HG03025 (cell line): ENCODE measurements at regions not wholly inside any gene's neighbourhood (a gene's known extent, or its start where the extent isn't known, plus 50 kb on each side); places are given as distances from the start of the nearest gene placed in this dataset.

Experiments
- ATAC-seq: cut with Tn5 transposase; IDR thresholded peaks from one replicate; pipeline ENCODE4 v1.9.1; 2021; ENCODE audit warnings: mild to moderate bottlenecking, moderate library complexity; ENCODE audit not compliant: unreplicated experiment, low FRiP score

DNA sequence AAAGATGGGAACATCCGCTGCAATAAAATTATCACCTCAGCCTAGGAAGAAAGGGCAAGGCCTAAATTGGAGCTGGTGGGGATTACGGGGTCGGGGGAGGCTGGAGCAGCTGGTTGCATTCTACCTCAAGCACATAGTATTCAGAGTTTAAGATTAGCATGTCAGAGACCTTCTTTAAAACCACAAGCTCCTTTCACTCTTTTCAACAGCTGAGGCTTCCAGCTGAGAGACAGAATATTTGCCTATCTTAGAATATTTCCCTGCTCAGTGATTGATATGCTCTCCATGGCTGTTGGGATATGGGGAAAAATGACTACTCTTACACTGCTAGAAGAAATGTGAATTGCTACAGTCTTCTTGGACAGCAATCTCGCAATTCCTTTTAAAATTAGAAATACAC is 248.6 kb downstream of the TBX15 start:
- no peak for ATAC-seq

DNA sequence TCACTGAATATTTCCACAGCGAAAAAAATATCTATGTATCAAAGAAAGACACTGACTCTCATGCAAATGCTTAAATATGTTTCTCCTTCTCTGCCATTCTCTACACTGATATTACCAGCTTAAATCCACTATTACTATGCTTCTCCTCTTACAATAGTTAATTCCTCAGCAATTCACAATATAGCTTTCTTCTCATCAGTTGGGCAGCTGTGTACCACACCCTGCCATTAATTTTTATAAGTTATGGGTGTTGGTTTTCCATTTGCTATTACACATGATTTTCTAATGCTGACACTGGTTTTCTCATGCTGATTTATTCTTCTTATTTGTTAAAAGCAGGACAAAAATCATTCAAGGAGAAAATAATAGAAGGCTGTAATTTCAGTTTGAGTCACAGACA is 251.8 kb downstream of the TBX15 start:
- no peak for ATAC-seq

DNA sequence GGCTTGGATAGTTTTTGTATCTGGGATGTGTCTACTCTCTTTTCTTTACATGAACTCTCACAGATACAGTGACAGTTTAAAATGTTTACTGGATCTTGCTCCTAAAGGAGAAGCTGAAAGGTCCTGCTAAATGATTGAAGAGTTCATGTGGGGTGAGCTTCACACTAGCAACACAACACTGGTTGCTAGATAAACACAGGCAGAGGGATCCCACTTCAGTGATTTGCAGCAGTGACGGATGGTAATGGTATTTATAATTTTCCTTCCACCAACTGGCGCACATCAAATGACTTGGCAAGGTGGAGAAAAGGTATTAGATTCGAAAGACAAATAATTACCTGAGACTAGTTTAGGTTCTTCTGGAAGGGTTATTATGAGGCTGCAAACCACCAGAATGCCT is 270.2 kb downstream of the TBX15 start:
- no peak for ATAC-seq

DNA sequence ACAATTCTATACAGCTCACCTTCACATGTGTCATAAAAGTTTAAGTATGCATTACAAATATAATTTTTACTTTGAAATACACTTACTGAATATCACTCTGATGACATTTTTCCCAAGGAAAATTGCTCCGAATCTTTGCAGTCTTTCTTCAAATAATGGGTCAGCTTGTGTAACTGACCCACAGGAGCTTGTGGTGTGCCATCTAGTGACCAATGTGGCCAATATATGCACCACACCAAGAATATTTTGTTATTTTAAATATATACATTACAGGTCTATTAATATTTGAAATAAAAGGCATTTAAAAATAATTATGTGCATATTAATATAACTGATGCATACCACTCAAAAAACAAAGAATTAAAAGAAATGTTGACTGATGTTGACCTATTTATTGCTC is 271.4 kb downstream of the TBX15 start:
- ATAC-seq: no peak

DNA sequence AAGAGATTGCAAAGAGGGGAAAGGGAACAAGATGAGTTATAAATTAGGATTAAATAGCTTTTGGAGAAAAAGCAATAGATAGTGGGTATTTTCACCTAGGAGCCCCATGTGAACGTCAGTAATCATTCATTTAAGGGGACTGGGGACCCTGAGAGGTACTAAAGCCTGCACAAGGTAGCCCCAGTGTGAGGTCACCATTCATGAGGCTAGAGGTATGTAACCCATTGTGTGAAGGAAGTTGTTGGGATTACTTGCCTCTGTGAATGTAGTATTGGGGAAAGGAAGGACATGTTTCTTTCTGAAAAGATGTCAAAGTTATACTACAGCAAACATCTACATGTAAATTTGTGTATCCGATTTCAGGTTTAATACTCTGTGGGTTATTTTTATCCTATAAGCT is 276.8 kb downstream of the TBX15 start:
- ATAC-seq: no peak

DNA sequence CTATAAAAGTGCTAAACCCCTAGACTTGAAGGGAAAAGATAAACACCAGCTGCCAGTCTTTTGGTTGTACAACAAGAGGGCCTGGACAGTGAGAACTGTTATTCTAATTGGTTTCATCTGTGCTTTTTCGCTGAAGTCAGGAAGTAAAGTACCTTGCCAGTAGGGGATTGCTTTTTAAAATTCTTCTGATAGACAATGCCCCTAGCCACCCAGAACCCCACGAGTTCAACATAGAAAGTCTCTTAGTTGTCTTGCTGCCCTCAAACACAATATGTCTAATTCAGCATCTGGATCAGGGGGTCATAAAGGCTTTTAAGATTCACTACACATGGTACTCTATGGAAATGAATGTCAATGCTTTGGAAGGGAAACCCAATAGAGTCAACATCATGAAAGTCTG is 289.2 kb downstream of the TBX15 start:
- ATAC-seq: no peak

DNA sequence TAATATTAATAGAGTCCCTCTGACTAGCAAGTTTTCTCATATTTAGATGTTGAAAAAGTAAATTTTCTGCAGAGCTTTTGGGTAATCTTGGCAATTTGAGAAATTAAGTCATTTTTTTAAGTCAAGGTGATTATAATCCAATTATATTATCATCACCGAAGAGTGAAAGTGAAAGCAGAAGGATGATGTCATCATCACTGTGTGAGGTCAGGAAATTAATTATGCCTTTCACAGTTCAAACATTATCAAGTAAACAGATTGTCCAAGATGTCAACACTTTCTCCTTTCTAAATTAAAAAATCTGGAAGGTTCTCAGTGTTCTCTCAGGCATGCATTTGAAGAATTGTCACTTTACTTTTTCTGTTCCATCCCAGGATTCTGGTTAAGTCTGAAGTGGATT is 296.0 kb downstream of the TBX15 start:
- ATAC-seq: no peak

DNA sequence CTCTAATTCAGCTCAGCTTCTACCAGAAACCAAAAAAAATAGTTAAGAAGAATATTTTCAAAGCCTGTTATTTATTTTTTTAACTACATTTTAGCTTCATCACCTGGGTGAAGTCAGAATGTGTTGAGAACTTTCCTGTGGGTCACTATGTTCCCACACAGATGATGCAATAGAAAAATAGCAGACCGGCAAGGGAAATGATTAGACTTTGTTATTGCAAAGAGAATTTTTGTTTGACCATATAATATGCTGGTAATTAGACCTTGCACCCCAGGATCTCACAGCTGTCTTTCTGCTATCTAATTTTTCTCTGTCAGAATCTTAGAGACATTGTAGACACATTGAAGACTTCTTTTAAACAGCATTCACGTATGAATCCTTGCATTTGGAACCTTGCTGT is 299.3 kb downstream of the TBX15 start:
- no peak for ATAC-seq

DNA sequence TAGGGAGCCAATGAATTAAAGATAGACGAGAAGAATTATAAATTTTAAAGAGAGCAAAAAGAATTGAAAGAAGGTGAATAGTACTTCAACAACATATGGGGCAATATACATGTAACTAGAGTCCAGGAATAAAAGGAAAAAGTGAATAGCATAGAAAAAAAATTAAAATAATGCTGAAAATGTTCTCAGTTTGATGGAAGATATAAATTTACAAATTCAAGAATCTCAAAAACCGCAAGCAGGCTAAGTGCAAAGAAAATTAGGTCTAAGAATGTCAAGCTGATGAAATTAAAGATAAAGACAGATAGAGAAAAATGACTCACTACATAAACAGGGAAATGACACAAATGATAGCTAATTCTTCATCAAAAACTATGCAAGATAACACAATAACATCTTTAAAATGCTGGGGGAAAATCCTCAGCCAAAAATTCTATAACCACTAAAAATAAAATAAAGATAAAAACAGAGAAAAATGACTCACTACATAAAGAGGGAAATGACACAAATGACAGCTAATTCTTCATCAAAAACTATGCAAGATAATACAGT is 326.3 kb downstream of the TBX15 start:
- ATAC-seq: no peak

DNA sequence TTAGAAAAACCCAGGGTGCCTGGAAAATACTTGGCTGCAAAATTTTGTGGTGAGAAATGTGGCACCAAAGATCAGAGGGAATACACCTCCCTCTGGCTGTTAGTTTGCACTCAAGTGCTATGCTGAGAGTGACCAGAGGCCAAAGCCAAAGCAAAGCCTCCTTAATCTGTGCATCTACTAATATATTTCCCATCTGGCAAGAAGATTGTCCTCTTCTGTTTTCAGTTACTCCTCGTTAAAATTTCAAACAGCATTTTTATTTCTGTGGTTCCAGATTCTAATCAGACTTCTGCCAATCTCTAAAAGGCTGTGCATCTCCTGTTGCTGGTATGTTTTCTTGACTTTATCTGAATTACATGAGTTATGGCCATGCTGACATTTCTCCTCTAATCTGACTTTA is 327.4 kb downstream of the TBX15 start:
- no peak for ATAC-seq

DNA sequence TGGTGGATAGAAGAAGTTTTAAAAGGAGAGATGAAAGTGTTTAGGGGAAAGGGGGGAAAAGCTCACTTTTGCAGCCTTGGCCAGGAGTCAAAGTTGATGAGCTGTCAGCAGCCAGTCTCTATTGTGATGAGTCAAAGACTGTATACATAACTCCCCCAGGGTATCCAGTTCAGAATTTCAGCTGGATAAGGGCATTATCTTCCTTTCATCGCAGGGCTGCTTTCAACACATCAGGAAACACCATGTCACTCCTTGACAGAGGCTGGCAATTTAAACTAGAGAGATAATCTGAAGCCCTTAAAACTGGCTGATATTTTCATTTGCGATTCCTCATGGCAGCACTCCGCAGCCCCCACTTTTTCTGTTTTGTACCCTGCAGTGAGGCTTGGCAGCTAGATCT is 328.5 kb downstream of the TBX15 start:
- no peak for ATAC-seq

DNA sequence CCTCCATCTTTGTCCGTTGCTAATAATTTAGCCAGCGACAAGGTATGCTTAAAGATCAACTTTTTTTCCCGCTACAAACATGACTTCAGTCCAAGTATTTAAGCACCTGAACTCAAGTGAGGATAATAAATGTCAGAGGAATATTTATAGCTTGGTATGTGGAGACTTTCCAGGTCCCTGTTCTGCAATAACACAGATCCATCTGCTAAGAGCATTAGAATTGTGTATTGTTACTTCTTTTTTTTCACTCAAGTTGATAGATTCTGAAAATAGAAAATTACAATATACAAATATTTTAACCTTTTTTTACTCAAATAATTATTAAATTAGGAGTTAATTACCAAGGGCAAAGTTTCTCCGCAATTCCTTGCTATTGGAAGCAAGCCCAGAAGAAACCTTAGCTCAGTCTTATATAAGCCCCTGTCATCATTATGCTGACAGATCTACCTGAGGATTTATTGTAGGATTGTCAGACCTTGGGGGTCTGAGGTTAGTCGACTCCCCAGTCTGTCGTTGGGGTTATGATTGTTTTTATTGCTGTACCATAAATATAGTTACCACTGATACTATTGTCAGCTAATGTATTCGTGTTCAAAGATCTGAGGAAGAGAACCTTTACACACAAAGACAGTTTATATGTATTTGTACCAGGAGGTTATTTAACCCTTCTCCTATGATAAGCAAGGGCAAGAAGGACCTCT is 337.9 kb downstream of the TBX15 start:
- ATAC-seq: no peak

DNA sequence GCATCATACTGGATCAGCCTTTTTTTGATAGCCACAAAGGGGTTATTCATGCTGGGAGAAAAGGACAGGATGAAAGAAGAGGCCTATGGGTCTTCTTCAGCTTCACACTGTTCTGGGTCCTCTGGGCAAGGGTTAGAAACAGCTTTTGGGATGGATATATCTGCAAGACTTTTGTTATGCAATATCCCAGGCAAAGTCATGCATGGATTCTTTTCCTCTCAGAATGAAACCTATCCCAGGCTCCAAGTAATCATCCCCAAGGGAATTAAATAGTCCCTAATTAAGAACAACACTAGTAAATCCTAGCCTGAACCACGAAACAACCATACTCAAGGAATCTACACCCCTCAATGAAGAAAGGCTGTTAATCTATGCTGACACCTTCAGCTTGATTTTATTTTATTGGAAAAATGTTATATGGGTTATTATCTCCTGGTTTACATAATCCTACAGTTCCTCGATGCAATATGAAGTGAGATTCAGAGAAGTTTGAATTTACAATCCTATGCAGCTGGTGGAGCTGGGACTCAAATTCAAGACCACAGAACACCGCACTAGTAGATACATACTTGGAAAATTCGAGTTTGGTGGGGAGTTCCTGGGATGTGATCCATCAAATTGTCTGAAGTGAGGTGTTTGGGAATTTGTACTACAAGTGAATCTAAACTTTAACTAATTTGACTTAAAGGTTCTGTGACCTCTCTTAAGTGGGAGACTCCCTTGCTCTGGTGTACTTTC is 338.6 kb downstream of the TBX15 start:
- no peak for ATAC-seq

DNA sequence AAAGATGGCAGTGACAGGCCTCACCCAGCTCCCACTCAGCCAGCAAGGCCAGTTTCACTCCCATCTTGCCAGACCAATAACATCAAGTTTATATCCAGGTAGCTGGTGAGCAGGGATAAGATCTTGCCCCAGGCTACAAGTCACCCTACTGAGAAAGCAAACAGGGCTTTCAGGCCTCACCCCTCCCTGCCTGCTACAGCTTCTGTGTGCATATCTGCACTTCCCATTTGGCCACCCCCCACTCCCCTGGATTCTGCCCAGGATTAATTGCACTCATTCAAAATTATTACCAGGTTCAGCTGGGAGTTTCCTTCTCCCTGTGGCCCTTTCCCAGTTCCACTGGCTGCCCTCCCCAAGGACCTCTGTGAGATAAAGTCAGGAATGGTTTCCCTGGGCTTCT is 352.1 kb downstream of the TBX15 start:
- no peak for ATAC-seq

DNA sequence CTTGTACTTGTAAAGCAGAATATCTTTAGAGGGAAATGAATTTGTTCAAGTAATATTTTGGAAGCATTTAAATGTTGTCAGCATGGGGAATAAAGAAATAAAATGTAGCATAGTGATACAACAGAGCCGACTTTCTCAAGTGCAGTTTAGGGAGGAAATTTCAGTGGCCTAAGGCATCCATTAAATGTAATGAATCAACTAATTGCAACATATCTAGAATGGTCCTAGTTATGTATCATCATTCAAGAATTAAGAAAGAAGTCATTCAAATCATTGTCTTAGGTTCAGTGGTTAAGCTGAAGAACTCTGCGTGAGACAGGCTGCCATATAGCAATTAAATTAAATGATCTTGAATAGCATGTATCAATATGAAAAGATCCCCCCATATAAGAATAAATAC is 360.7 kb downstream of the TBX15 start:
- no peak for ATAC-seq

DNA sequence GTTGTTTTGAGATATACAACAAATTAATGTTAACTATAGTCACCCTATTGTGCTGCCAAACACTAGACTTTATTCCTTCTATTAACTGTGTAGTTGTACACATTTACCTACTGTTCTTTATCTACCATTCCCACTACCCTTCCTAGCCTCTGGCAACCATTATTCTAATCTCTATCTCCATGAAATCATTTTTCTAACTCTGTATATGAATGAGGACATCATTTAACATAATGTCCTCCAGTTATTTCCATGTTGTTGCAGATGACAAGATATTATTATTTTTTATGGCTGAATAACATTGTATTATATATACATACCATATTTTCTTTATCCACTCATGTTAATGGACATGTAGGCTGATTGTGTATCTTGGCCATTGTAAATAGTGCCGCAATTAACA is 366.3 kb downstream of the TBX15 start:
- no peak for ATAC-seq

DNA sequence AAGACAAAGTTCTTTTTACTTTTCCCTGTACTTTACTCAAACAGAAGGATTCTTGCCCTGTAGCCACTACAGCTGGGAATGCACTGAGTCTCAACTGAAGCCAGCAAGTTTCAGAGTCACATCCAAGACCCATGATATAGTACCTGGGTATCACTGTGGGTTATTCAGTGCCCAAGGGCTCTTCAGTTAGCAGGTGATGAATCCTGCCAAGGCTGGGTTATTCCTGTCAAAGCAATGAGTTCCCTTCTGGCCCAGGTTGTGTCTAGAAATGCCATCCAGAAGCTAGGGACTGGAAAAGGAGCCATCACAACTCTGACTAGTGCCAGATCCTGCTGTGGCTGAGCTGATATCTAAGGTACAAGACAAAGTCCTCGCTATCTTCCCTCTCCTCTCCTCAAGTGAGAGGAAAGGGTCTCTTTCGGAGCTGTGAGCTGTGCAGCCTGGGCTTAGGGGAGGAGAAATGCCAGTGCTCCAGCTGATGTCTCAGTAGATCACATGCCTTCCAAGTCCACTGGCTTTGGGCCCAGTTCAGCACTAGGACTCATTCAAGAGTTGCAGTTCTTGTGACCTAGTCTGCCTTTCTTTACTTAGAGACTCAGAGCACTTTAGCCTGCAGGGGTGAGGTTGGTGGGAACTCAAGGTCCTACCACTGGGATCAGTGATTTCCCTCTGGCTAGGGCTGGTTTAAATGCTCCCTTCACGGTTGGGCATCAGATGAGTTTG is 369.4 kb downstream of the TBX15 start:
- no peak for ATAC-seq

DNA sequence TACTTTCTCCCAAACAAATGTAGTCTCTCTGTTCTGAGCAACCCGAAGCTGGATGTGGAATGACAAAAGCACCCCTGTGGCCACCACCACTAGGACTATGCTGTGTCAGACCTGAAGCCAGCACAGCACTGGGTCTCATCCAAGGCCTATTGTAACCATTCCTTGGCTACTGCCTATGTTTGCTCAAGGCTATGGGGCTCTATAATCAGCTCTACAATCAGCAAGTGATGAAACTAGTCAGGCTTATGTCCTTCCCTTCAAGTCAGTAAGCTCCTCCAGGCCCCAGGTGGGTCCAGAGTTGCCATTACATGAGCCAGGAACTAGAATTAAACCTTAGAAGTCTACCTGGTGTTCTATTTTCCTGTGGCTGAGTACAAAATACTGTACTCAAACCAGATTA is 370.2 kb downstream of the TBX15 start:
- no peak for ATAC-seq

DNA sequence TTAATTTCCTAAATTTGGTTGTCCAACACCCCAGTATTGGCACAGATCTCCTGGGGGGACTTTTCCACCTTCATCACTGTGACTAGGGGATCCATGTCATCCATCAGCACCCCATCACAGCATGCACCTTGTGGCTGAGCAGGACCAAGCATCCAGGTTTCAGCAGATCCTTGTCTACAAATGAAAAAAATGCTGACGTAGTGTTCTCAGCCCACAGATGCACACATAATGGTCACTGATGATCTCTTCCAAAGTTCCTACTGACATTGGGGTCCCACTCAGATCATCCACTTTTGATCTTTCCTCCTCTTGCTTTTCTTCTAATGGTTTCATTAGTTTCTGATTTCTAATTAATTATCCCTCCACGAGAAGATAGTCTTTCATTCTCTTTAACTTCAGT is 373.1 kb downstream of the TBX15 start:
- no peak for ATAC-seq

DNA sequence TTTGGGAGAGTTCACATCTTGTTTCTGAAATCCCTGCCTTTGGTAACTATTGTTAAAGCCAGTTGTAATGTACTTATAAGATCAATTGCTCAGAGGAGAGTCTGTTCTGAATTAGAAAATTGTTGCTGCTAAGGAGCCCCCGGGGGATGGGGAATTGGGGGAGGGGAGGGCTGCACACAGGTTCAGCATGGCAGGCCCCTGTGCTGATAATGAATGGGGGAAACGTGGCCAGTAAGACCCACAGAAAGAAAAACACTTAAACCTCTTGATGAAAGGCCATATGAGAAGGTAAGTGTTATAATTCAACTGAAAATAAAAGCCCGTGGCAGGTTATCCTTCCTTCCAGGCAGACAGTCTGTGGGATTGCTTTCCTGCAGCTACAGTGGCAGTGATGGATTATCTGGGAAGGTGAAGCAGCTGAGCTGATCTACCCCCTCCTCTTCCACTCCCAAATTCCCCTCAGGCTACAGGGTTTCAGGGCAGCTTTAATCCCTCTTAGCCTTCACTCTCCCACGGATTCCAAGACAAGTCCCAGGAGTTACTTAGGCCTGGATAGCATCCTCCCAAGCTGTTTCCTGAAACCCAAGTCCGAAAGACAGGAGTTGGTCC is 398.8 kb downstream of the TBX15 start:
- no peak for ATAC-seq

DNA sequence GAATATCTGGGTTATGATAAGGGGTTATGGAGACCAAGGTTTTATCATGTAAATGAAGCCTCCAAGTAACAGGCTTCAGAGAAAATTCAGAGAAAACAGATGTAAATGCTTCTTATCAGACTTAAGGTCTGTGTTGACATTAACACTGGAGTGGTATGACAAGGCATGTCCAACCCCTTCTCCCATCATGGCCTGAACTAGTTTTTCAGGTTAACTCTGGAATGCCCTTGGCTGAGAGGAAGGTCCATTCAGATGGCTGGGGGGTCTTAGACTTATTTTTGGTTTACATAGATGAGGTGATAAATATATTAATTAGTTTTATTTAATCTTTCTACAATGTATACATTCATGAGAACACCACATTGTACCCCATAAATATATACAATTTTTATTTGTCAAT is 399.6 kb downstream of the TBX15 start:
- no peak for ATAC-seq
